ENCODE measurements at regions not wholly inside any gene's neighbourhood (a gene's known extent, or its start where the extent isn't known, plus 50 kb on each side); places are given as distances from the start of the nearest gene placed in this dataset.

DNA sequence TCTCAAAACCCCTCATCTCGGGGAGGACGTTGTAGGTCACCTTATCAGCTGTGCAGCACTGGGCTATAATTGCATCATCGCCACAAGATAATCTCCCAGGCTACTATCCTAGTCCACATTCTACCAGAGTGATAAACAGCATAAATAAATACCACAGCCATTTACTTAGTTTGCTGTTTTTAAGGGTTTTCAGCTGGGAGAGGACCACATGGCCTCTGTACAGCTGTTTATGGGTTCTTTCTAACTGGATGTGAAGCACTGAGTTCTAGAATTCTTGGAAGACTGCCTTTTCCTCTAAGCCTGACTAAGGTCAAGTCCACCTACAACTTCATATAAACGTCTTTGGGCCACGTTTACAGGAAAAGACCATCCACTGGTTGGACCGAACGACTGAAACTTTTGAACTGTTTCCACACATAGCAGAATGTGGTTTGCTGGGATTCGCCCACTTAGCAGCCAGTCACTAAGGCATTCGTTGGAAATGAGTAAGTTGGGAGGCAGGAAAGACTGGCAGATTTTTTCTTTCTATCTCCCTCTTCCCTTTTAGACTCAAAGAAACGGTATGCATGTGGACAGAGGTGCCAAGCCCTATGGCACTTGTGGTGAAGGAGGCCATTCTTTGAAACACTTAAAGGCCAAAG is 752.5 kb upstream of the SGCG start:
- no peaks in the 10 kb centered on the region for H3K9me1 ChIP-seq (ENCODE audit: control insufficient read depth, insufficient read depth, low read length)
- H3K27me3 ChIP-seq (ENCODE audit: control insufficient read depth in 2 of 2, insufficient read depth in 2 of 2, low read length in 2 of 2), result no peaks in the 10 kb centered on the region
- no peaks in the 10 kb centered on the region for H3K9me3 ChIP-seq (replicated peaks; ENCODE audit: control insufficient read depth, insufficient read depth, low read depth, low read length)
- ATAC-seq (no peak), DNase-seq (ENCODE audit: extremely low read depth in 1 of 4, low spot score in 3 of 4) (peak in 2 of 4 experiments; percentile 4), FAIRE-seq (no peak)
- in situ Hi-C loops (cut with MboI), result no loop called here
- WGBS (ENCODE audit: insufficient coverage, low coverage, missing lambda C conversion rate), result 0% methylated on average over 9 of the region's 10 CpGs
- H3K4me3 ChIP-seq, result no peak overlapping the region
- H4K20me1 ChIP-seq (replicated peaks; ENCODE audit: control insufficient read depth, insufficient read depth, low read length), result no peaks in the 10 kb centered on the region
- no peak overlapping the region for H3K27ac ChIP-seq (ENCODE audit: extremely low read depth, low read depth, low read length)
- BruUV-seq (replicated peaks), result no TSS peak
- H2AFZ ChIP-seq (ENCODE audit: low read depth, low read length), result no peak overlapping the region
- no peaks in the 10 kb centered on the region for H3K79me2 ChIP-seq (ENCODE audit: control insufficient read depth, insufficient read depth, low read length)
- H3K4me1 ChIP-seq (replicated peaks in 1 of 2; ENCODE audit: control insufficient read depth in 2 of 2, insufficient read depth in 2 of 2, low read length in 2 of 2), result no peaks in the 10 kb centered on the region
- no peak overlapping the region for H3K4me2 ChIP-seq (ENCODE audit: insufficient read depth, low read length)
- no peaks in the 10 kb centered on the region for H3K36me3 ChIP-seq (ENCODE audit: control insufficient read depth, insufficient read depth, low read length)
- CTCF ChIA-PET (ENCODE audit: low intra/inter-chr PET ratio), result no interaction called here
- no peak overlapping the region for H3K9ac ChIP-seq (ENCODE audit: insufficient read depth in 1 of 2, low read depth in 2 of 2, low read length in 2 of 2)
- POLR2A ChIA-PET, result no interaction called here
- intact Hi-C loops (cut with micrococcal nuclease), result no loop called here
- TF ChIP-seq ARID1B (IDR thresholded peaks at IDR 0.05), result peak; percentile 79
- TF ChIP-seq, protein P1, sequence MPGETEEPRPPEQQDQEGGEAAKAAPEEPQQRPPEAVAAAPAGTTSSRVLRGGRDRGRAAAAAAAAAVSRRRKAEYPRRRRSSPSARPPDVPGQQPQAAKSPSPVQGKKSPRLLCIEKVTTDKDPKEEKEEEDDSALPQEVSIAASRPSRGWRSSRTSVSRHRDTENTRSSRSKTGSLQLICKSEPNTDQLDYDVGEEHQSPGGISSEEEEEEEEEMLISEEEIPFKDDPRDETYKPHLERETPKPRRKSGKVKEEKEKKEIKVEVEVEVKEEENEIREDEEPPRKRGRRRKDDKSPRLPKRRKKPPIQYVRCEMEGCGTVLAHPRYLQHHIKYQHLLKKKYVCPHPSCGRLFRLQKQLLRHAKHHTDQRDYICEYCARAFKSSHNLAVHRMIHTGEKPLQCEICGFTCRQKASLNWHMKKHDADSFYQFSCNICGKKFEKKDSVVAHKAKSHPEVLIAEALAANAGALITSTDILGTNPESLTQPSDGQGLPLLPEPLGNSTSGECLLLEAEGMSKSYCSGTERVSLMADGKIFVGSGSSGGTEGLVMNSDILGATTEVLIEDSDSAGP (CRISPR knock-in tag; IDR thresholded peaks at IDR 0.05), result no peak
- TF ChIP-seq ZNF197 (CRISPR knock-in tag; IDR thresholded peaks at IDR 0.05; ENCODE audit: low read depth), result no peak
- TF ChIP-seq, protein P2, sequence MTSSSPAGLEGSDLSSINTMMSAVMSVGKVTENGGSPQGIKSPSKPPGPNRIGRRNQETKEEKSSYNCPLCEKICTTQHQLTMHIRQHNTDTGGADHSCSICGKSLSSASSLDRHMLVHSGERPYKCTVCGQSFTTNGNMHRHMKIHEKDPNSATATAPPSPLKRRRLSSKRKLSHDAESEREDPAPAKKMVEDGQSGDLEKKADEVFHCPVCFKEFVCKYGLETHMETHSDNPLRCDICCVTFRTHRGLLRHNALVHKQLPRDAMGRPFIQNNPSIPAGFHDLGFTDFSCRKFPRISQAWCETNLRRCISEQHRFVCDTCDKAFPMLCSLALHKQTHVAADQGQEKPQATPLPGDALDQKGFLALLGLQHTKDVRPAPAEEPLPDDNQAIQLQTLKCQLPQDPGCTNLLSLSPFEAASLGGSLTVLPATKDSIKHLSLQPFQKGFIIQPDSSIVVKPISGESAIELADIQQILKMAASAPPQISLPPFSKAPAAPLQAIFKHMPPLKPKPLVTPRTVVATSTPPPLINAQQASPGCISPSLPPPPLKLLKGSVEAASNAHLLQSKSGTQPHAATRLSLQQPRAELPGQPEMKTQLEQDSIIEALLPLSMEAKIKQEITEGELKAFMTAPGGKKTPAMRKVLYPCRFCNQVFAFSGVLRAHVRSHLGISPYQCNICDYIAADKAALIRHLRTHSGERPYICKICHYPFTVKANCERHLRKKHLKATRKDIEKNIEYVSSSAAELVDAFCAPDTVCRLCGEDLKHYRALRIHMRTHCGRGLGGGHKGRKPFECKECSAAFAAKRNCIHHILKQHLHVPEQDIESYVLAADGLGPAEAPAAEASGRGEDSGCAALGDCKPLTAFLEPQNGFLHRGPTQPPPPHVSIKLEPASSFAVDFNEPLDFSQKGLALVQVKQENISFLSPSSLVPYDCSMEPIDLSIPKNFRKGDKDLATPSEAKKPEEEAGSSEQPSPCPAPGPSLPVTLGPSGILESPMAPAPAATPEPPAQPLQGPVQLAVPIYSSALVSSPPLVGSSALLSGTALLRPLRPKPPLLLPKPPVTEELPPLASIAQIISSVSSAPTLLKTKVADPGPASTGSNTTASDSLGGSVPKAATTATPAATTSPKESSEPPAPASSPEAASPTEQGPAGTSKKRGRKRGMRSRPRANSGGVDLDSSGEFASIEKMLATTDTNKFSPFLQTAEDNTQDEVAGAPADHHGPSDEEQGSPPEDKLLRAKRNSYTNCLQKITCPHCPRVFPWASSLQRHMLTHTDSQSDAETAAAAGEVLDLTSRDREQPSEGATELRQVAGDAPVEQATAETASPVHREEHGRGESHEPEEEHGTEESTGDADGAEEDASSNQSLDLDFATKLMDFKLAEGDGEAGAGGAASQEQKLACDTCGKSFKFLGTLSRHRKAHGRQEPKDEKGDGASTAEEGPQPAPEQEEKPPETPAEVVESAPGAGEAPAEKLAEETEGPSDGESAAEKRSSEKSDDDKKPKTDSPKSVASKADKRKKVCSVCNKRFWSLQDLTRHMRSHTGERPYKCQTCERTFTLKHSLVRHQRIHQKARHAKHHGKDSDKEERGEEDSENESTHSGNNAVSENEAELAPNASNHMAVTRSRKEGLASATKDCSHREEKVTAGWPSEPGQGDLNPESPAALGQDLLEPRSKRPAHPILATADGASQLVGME (CRISPR knock-in tag; IDR thresholded peaks at IDR 0.05), result no peak
- no peak for TF ChIP-seq ZNF41 (CRISPR knock-in tag; conservative IDR thresholded peaks at IDR 0.05)
- no peak for TF ChIP-seq ARNT (IDR thresholded peaks at IDR 0.05)
